Right kidney (tissue), 1 donor: ENCODE measurements at regions not wholly inside any gene's neighbourhood (a gene's known extent, or its start where the extent isn't known, plus 50 kb on each side); places are given as distances from the start of the nearest gene placed in this dataset.

ENCODE experiments used
- DNase-seq: peaks from one replicate; pipeline ENCODE4 v3.0.0-alpha.2; 2016

DNA sequence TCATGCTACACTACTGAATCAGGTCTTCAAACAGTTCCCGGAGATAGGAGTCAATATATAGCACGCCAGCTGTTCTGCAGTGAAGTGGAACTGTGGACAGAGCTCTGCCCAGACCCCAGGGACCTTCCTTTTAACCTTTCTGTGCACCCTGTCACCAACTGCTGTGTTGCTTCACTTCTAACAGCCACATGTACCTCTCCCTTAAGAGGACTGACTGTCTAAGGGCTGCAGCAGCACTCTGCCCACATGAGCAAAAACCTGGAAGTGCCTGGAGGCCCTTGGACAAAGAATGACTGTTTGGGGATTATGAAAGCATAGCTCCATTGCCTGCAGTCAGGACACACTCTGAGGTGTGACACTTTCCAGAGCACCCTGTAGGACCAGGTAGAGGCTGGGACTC lies 88.3 kb upstream of the CTNNB1 start:
- DNase-seq: no peak

DNA sequence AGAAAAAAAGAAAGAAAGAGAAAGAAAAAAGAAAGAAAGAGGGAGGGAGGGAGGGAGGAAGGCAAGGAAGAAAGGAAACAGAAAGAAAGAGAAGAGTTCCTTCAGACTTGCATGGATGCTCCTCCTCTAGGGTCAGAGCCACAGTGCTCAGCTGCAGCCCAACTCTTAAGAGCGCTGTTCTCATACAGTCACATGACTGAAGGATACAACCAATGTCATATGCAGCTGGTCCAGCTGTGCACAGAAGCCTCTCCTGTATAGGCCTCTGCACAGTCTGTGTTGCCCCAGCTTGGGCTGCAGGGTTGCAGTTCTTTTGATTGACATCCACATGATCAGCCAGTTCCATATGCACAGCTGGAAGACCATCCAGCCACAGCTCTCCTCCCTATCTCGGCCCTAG lies 86.8 kb upstream of the CTNNB1 start:
- no peak for DNase-seq

DNA sequence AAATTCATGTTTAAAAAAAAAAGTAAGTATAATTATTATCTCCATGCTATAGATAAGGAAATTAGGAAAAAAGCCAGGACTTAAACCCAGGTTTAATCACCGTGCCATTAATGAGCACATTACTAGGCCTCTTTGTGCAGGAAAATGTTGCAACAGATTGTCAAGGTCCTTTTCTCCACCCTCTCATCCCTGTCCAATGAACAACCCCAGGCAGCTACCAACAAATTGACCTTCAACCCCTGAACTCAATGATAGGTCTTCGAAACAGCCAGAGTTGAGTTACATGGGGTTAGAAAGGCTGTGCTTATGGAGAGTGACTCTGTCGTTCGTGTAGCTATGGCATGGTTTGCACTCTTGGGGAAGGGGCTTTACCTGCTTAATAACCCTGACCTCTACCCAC lies 84.2 kb upstream of the CTNNB1 start:
- no peak for DNase-seq

DNA sequence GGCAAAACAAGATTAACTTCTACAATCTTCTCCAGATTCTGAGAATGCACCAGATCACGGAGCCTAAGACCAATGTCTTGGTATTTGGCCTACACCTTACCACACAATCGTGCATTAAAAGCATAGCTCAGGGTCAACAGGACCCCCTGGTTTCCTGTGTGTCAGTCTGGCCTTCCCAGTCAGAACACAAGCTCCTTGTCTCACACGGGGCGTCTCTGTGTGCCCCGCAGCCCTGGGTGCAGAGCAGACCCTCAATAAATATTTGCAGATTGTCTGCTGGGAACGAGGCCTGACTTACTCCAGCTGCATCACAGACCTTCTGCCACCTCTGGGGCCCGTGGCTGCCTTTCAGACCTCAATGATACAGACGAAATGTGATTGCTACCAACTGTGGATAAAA lies 82.5 kb upstream of the CTNNB1 start:
- DNase-seq: no peak

DNA sequence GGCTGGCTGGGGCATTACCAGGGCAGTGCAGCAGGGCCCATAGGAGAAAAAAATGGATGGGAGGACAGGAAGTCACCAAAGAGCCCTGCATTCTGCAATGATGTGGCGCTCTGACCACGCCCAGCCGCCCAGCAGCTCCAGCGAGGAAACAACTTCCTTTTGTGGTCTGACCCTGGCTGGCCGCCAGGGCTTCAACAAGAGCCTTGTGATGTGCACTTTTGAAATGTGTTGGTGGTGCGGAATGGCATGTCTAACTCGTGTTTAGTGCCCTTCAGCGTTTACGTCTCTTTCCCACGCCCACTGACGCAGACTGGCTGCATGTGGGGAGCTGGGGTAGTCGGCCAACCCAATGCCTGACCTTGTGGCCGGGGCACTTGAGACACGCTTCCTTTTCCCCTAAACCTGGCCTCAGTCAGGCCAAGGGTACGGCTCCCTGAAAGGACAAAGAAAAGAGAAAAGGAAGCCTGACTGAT lies 81.9 kb upstream of the CTNNB1 start:
- DNase-seq: no peak

DNA sequence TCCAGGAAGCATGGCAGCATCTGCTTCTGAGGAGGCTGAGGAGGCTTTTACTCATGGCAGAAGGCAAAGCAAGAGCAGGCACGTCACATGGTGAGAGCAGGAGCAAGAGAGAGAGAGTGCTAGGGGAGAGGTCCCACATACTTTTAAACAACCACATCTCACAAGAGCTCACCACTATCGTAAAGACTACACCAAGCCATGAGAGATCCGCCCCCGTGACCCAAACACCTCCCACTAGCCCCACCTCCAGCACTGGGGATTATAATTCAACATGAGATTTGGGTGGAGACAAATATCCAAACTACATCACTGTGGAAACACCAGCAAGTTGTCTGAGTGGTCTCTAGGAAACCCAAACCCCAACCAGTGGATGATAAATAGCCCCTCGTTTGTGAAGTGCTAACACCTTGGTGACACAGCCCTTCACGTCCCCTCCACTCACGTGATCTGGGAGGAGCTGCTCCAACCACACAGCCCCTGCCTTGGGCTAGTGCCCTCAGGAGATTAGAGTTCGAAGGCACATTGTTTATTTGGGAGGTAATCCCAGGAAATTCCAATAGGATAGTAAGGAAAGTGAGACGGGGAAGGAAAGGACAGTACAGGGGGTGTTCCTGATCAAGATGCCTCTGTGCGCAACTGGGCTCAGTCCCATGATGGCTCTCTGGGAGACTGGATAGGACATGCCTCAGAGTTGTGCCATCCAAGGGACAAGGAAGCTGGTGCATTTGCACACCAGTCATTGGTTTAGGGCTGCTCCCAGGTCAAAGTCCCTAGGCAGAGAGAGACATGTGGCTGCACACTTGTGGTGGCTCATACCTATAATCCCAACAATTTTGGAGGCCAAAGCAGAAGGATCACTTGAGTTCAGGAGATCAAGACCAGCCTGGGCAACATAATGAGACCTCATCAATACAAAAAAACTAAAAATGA lies 80.6 kb upstream of the CTNNB1 start:
- DNase-seq: no peak

DNA sequence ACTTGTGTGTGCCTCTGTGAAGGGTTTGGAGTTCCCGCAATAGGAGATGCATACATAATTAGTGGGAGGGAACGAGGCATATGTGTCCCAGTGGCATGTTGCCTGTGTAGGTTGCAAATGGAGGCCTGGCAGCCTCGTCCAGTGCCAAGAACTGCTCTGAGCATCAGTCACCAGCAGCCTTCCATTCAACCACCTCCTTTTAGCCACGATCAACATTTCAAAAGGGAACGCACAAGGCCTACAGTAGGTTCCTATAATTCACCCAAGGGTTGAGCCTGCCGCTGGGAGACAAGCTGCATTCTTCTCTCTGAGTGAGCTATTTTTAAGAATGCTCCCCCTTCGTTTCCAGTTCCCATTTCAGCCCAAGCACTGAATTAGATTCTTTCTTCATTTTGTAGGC lies 78.8 kb upstream of the CTNNB1 start:
- no peak for DNase-seq

DNA sequence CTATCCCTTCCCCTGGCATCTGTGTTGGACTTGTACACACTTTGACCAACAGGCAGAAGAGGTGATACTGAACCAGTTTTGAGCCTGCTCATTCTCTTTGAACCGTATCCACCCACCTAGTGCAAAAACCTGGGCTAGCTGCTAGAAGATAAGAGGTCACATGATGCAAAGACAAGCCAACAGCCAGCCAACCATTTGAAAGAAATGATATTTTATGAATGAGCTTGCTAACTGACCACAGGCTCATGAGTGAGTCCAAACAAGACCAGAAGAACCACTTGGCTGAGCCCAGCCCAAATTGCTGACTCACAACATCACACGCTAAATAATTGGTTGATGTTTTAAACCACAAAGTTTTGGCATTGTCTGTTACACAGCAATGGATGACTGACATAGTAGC lies 74.0 kb upstream of the CTNNB1 start:
- DNase-seq: no peak

DNA sequence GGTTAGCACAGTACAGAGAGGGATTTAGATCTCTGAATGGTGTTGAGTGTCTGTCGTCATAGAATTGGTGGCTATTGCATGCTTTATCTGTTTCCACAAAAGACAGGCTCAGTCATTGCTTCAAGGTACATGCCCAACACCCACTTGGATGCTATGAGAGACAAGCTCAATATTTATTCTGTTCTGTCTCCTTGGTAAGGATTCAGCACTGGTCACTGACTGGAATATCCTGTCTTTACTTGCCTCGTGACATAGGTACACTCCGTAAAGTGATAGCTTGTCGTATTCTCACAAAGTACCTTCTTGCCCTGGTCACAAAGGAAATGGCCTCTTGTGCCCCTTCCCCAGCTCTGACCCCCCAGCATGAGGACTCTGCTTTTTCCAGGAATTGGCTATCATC lies 72.8 kb upstream of the CTNNB1 start:
- no peak for DNase-seq

DNA sequence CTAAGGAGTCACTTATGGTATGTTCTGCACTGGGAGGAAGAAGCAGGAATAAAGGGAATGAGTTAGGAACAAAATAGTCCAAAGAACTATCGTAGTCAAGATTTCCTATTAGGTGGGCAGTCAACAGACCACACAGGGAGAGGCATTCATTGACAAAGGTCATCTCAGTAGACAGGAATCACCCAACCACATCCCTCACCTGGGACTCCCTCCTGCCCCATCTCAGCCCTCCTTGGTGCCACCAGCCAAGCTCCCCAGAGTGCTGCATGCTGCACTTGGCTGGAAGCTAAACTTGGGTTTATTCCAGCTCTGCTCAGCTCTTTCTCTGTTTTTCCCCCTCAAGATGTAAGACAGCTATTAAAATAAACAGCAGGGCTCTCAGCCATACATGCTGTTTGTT lies 72.3 kb upstream of the CTNNB1 start:
- DNase-seq: no peak

DNA sequence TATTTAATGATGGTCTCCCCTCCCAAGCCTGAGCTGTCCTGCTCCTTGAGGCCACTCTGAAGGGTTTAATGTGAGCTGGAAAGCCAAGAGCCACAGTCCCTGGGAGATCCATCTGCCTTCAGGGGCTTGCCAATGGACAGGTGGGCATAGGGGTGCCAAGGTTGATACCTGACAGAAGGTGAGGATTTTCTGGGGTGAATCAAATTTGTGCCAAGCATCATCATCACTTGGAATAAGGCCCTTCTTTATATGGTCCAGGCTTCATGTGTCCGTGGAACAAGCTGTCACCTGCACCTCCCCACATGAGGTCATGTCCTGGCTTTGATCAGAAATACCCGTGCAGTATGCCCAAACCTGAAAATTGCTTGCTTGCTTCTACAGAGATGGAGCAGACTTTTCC lies 71.9 kb upstream of the CTNNB1 start:
- no peak for DNase-seq

DNA sequence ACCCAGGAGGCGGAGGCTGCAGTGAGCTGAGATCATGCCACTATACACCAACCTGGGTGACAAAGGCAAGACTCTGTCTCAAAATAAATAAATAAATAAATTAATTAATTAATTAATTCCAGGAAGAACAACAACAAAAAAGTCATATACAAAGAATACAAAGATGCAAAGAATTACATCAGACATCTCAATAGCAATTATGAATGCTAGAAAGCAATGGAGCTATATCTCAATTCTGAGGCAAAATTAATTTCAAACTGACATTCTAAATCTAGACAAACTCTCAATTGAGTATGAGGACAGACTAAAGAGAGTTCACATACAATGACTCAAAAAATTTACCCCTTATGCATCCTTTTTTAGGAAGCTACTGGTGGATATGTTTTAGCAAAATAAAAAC lies 69.6 kb upstream of the CTNNB1 start:
- DNase-seq: no peak

DNA sequence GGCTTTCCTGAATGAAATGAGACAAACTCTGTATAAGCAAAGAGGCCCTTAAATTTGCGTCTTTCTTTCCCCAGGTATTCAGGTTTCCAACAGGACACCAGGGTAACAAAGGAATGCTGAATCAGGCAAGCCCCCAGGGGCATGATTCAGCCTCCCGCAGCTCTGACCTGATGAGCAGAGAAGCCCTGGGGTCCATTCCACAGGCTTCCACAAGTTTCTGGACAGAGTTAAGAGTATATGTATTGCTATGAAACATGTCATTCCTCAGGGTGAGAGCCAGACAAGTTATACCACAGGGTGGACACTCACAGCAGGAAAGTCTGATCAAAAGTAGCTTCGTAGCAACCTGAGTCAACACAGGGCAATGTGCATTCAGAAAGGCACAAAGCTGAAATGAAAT lies 68.1 kb upstream of the CTNNB1 start:
- no peak for DNase-seq

DNA sequence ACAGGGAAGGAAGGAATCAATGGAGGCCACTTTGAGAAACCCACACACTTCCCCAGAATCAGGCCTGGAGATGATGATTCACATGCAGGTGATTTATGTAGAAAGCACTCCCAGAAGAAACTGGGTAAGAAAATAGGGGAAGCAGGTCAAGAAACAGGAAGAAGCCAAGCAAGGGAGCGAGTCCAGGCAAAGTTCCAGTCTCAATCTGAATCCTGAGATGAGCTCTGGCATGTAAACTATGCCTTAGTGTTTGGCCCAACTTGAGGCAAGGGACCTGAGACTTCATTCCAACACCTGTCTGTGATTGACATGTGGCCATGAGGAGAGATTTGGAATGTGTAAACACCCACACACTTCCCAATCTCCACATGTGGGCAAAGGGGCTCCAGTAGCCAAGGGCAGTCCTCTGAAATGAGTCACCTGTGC lies 61.6 kb upstream of the CTNNB1 start:
- no peak for DNase-seq

DNA sequence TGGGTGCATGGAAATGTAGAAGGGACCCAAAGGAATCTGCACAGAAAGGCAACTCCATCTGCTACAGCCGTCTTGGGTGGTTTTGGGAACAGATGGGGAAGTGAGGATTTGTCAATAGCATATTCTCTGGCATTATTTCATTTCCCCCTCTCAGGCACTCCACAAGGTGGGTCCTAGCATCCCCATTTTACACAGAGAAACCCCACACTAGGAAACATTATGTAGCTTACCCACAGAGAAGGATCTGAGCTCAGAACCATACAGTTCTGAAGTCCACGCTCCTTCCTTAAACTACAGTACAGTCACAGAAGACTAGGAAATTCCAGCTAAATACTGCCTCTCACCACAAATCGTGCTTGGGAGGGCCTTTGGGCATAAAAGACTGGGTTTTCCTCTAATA lies 61.2 kb upstream of the CTNNB1 start:
- no peak for DNase-seq

DNA sequence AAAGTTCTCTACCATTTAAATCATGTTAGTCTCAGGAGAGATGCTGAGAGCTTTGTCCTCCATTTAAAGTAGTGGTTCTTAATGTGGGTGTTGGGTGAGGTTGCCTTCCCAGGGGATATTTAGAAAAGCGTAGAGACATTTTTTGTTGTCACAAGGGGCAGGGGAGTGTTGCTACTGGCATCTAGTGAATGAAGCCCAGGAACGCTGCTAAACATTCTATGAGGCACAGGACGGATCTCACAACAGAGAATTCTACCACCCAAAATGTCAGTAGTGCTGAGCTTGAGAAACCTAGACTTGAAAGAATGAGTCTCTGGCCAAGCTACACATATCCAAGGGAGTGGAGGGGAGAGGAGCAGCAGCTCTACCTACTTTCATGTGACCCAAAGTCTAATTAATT lies 60.7 kb upstream of the CTNNB1 start:
- no peak for DNase-seq

DNA sequence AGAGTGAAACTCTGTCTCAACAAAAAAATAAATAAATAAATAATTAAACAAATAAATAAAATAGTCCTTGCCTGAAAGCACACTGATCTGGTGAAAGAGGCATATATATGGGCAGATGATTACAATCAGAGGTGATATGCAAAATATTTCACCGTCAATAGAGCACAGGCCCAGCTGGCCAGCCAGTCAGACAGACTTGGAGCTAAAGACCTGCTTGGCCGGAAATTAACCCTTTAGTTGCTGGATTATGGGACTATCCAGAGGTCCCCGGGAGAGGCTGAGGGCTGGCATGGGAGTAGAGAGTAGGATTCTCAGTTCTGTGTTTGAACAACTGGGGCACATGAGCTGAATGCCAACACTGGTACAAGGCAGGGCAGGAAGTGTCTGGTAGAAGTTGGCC lies 59.1 kb upstream of the CTNNB1 start:
- no peak for DNase-seq

DNA sequence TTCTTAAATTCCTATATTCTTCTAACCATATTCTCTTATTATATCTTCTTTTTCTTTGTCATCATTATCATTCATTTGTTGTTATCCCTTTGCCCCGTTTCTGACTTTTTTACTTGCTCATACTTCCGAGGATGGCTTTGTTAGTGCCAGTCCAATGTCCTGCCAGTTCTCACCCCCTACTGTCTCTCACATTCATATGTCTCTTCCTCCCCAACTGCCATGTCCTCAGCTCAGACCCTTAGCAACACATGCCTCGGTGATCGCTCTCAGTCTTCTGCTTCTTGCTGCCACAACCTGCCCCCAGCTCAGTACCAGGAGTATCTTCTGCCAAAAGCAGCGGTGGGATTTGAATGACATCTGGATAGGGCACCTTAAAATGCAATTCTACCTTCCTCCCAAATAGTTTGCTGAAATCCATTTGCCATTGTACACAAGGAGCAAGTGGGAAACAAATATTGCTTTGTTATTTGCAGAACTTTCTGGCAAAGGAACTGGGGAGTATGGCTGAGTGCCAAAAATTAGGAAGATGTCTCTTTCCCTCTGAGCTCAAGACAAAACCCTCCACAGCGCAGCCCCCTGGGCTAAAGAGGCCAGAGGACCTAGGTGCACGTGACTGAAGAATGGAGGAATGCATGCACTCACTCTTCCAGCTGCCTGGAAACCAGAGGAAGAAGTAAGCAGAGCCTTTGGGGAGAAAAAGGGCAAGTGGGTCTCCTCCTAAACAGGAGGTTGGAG lies 57.7 kb upstream of the CTNNB1 start:
- DNase-seq: no peak

DNA sequence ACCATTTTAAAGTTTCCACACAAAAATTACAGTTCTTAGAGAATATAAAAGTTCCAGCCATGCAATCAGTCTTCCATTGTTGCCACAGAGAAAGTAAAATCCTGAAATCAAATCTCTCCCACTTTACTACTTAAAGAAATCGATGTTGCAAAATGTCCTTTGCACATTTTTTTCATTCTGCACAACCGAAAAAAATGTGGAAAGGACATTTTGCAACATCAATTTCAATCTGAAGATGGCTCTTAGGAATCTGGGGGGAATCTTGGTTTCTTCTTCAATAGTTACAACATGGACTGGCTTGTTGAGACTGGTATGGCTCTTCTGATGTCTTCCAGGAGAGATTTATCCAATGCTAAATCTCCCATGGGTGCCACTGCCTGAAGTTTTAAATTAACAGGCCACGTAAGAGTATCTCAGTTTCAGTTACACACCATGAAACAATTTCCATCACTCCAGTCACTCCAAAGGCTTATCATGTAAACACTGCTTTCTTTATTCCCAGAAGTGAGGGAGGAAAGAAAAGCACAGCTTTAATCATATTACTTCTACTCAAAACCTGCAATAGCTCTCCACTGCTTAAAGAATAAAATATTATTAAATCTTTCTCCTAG lies 55.8 kb upstream of the CTNNB1 start:
- no peak for DNase-seq

DNA sequence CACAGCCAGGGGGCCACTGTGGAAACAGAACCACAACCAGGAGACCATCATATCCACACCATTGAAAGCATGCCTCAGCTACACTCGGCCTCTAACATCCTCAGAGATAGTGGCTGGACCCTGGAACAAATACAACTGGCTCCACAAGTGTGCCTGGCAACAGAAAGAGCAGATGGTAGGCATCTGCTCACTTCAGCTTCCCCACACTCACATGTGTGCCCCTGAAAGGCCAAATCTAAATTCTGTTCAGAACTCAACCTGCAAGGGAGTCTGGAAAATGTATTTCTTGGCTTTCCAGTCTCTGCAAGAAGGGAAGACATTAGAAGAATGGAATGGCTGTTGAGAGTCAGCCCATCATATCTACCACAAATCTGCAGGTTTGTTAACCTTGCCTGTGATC lies 54.7 kb upstream of the CTNNB1 start:
- DNase-seq: no peak

DNA sequence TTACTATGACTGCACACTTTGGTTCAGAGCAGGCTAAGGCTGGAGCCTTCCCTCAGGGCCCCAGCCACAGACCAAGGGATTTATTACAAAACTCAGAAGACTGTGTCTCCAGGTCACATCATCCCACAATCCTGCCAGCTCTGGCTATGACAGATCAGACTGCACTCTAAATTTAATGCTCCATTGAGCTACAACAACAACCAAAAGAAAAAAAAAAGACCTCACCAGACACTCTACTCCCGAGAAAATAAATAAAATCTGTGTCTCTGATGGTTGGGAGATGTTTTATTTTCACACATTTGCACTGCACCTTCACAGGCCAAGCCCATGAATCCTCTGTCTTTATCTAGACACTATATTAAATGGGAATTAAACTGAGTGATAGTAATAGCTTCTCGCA lies 50.8 kb upstream of the CTNNB1 start:
- DNase-seq: peak; percentile 50

DNA sequence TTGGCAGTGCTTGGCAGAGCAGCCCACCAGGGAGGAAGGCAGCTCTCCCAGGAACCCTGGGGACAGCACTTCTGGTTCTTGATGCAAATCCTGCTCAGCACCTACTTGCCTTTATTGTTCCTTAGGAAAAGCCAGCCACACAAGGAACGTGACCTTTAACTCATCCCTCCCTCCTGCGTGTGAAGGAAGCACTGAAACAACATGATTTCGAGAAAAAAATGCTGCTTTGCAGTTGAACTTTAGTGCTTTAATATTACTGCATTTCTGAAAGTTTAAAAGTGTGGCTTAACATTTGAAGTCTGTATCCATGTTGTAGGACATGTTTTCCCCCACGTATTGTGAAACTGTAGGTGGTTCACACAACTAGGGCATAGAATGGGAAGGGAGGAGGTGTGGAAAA lies 50.4 kb upstream of the CTNNB1 start:
- DNase-seq: no peak
